ENCODE measurements at regions not wholly inside any gene's neighbourhood (a gene's known extent, or its start where the extent isn't known, plus 50 kb on each side); places are given as distances from the start of the nearest gene placed in this dataset.

GRCh38 chr4:144304025-144304424 is 163.5 kb upstream of the GYPA start:
- ChIA-PET CTCF (no interaction called here), POLR2A (no interaction called here)
- no peaks in the 10 kb centered on the region for H3K27me3 ChIP-seq (ENCODE audit: control insufficient read depth in 2 of 2, insufficient read depth in 2 of 2, low read length in 2 of 2)
- H3K9me1 ChIP-seq (replicated peaks; ENCODE audit: control insufficient read depth, extremely low read depth, insufficient read depth, low read length): no peaks in the 10 kb centered on the region
- no peak overlapping the region for H3K27ac ChIP-seq (ENCODE audit: insufficient read depth, low read depth, low read length)
- no peaks in the 10 kb centered on the region for H3K9me3 ChIP-seq (replicated peaks; ENCODE audit: control insufficient read depth, insufficient read depth, low read length)
- intact Hi-C loops (cut with micrococcal nuclease) (no loop called here), dilution Hi-C loops (cut with MboI; ENCODE audit: extremely low pct_ligation_motif_present, low sequenced_read_pairs) (no loop called here)
- no peak for FAIRE-seq
- no peak overlapping the region for H2AFZ ChIP-seq (ENCODE audit: low read depth, low read length)
- H3K79me2 ChIP-seq (ENCODE audit: control insufficient read depth, insufficient read depth, low read length): no peaks in the 10 kb centered on the region
- no peak for DNase-seq (ENCODE audit: low read depth, low spot score)
- no peaks in the 10 kb centered on the region for H3K4me1 ChIP-seq (ENCODE audit: control insufficient read depth, extremely low read depth, insufficient read depth, low read length)
- TF ChIP-seq MAX (IDR thresholded peaks at IDR 0.05; ENCODE audit: insufficient read depth, insufficient read length) (no peak), EZH2 (IDR thresholded peaks at IDR 0.05; ENCODE audit: borderline replicate concordance, low read depth, low read length, severe bottlenecking) (no peak), MYC (IDR thresholded peaks at IDR 0.05; ENCODE audit: low read depth, low read length) (no peak), GATA2 (IDR thresholded peaks at IDR 0.05; ENCODE audit: insufficient read depth, insufficient read length, low read depth, low read length) (no peak)
- BruUV-seq (replicated peaks): no TSS peak
- no peak overlapping the region for H3K4me3 ChIP-seq (replicated peaks in 1 of 3; ENCODE audit: insufficient read depth in 1 of 3, low read depth in 1 of 3, low read length in 3 of 3)
- H3K4me2 ChIP-seq (ENCODE audit: insufficient read depth, low read length): no peak overlapping the region
- H3K36me3 ChIP-seq (ENCODE audit: control insufficient read depth in 2 of 2, extremely low read depth in 1 of 2, insufficient read depth in 2 of 2, low read length in 2 of 2): no peaks in the 10 kb centered on the region
- H3K9ac ChIP-seq (replicated peaks; ENCODE audit: extremely low read depth, insufficient read depth, low read length): no peak overlapping the region
- H4K20me1 ChIP-seq (replicated peaks; ENCODE audit: control insufficient read depth, extremely low read depth, insufficient read depth, low read length): no peaks in the 10 kb centered on the region

GRCh38 chr4:144310535-144310934 is 170.0 kb upstream of the GYPA start:
- ChIA-PET CTCF (no interaction called here), POLR2A (no interaction called here)
- H3K4me3 ChIP-seq (replicated peaks in 1 of 3; ENCODE audit: insufficient read depth in 1 of 3, low read depth in 1 of 3, low read length in 3 of 3): no peak overlapping the region
- H3K4me1 ChIP-seq (ENCODE audit: control insufficient read depth, extremely low read depth, insufficient read depth, low read length): no peaks in the 10 kb centered on the region
- dilution Hi-C loops (cut with MboI; ENCODE audit: extremely low pct_ligation_motif_present, low sequenced_read_pairs): no loop called here
- no peak overlapping the region for H3K27ac ChIP-seq (ENCODE audit: insufficient read depth, low read depth, low read length)
- H4K20me1 ChIP-seq (replicated peaks; ENCODE audit: control insufficient read depth, extremely low read depth, insufficient read depth, low read length): no peaks in the 10 kb centered on the region
- H3K9ac ChIP-seq (replicated peaks; ENCODE audit: extremely low read depth, insufficient read depth, low read length): no peak overlapping the region
- intact Hi-C loops (cut with micrococcal nuclease): no loop called here
- no peak for DNase-seq (ENCODE audit: low read depth, low spot score)
- H3K4me2 ChIP-seq (ENCODE audit: insufficient read depth, low read length): no peak overlapping the region
- H3K9me1 ChIP-seq (replicated peaks; ENCODE audit: control insufficient read depth, extremely low read depth, insufficient read depth, low read length): no peaks in the 10 kb centered on the region
- no peak overlapping the region for H2AFZ ChIP-seq (ENCODE audit: low read depth, low read length)
- FAIRE-seq: no peak
- H3K9me3 ChIP-seq (replicated peaks; ENCODE audit: control insufficient read depth, insufficient read depth, low read length): peaks cover 3% of the 10 kb centered on the region
- H3K27me3 ChIP-seq (ENCODE audit: control insufficient read depth in 2 of 2, insufficient read depth in 2 of 2, low read length in 2 of 2): peaks cover 0 to 2% of the 10 kb centered on the region in 2 experiments
- TF ChIP-seq MAX (IDR thresholded peaks at IDR 0.05; ENCODE audit: insufficient read depth, insufficient read length): no peak
- no peak for TF ChIP-seq GATA2 (IDR thresholded peaks at IDR 0.05; ENCODE audit: insufficient read depth, insufficient read length, low read depth, low read length)
- TF ChIP-seq POLR2A (IDR thresholded peaks at IDR 0.05; ENCODE audit: low read depth, low read length): no peak
- TF ChIP-seq EZH2 (IDR thresholded peaks at IDR 0.05; ENCODE audit: borderline replicate concordance, low read depth, low read length, severe bottlenecking): no peak
- TF ChIP-seq CTCF (IDR thresholded peaks at IDR 0.05; ENCODE audit: extremely low read depth in 1 of 2, insufficient read depth in 1 of 2, low read depth in 1 of 2, low read length in 2 of 2): no peak
- TF ChIP-seq MYC (IDR thresholded peaks at IDR 0.05; ENCODE audit: low read depth, low read length): no peak
- no peak for TF ChIP-seq POLR2AphosphoS5 (IDR thresholded peaks at IDR 0.05; ENCODE audit: insufficient read depth, low read depth, low read length)
- no peak for TF ChIP-seq JUN (IDR thresholded peaks at IDR 0.05; ENCODE audit: borderline replicate concordance, insufficient read depth, insufficient read length, low read depth)
- no peak for TF ChIP-seq FOS (IDR thresholded peaks at IDR 0.05; ENCODE audit: borderline replicate concordance, insufficient read depth, low read length)
- no TSS peak for BruUV-seq (replicated peaks)
- no peaks in the 10 kb centered on the region for H3K36me3 ChIP-seq (ENCODE audit: control insufficient read depth in 2 of 2, extremely low read depth in 1 of 2, insufficient read depth in 2 of 2, low read length in 2 of 2)
- no peaks in the 10 kb centered on the region for H3K79me2 ChIP-seq (ENCODE audit: control insufficient read depth, insufficient read depth, low read length)

Measured in endothelial cell of umbilical vein (primary cell).